NCI-H2196 treated with DMSO at 0.1 percent for 48 hours (cell line): ENCODE measurements at regions not wholly inside any gene's neighbourhood (a gene's known extent, or its start where the extent isn't known, plus 50 kb on each side); places are given as distances from the start of the nearest gene placed in this dataset.
"Not testable (repeated sequence)": the region's sequence is repeated elsewhere in the genome, so short reads cannot be mapped to it uniquely, and the experiment has no call there.

ENCODE experiments used
- DNase-seq: peaks from one replicate; lab custom pipeline; 2025; ENCODE audit not compliant: unreplicated experiment; lab: John Stamatoyannopoulos, UW

- DNase-seq = no peak
Measured at GRCh38 chr18:46179306-46179705, 75.1 kb downstream of the HAUS1 start.

- DNase-seq = no peak
Measured at GRCh38 chr18:46182633-46183358, 78.6 kb downstream of the HAUS1 start.

GRCh38 chr18:46184296-46184695 lies 80.1 kb downstream of the HAUS1 start:
- not testable (repeated sequence) for DNase-seq

GRCh38 chr18:46184727-46185126 lies 80.5 kb downstream of the HAUS1 start:
- DNase-seq = no peak

GRCh38 chr18:46190667-46191066 lies 86.5 kb downstream of the HAUS1 start:
- no peak for DNase-seq

- no peak for DNase-seq
Measured at GRCh38 chr18:46196627-46197243, 92.5 kb downstream of the HAUS1 start.

- peak; percentile 18 for DNase-seq
Measured at GRCh38 chr18:46199515-46200147, 95.4 kb downstream of the HAUS1 start.

- DNase-seq = peak; percentile 5
Measured at GRCh38 chr18:46200178-46201055, 96.2 kb downstream of the HAUS1 start.

GRCh38 chr18:46204143-46204542 lies 100.0 kb downstream of the HAUS1 start:
- no peak for DNase-seq

GRCh38 chr18:46207985-46208384 lies 103.8 kb downstream of the HAUS1 start:
- no peak for DNase-seq

- DNase-seq = no peak
Measured at GRCh38 chr18:46209161-46209560, 105.0 kb downstream of the HAUS1 start.

- DNase-seq = no peak
Measured at GRCh38 chr18:46211816-46212215, 107.6 kb downstream of the HAUS1 start.

- no peak for DNase-seq
Measured at GRCh38 chr18:46212398-46212797, 108.2 kb downstream of the HAUS1 start.

GRCh38 chr18:46213295-46213694 lies 109.1 kb downstream of the HAUS1 start:
- DNase-seq = no peak

GRCh38 chr18:46214435-46214834 lies 110.2 kb downstream of the HAUS1 start:
- no peak for DNase-seq

- DNase-seq = no peak
Measured at GRCh38 chr18:46215902-46216723, 111.9 kb downstream of the HAUS1 start.

GRCh38 chr18:46220116-46220515 lies 115.9 kb downstream of the HAUS1 start:
- no peak for DNase-seq

GRCh38 chr18:46222093-46222492 lies 117.9 kb downstream of the HAUS1 start:
- no peak for DNase-seq

- no peak for DNase-seq
Measured at GRCh38 chr18:46222710-46223360, 118.7 kb downstream of the HAUS1 start.

- DNase-seq = no peak
Measured at GRCh38 chr18:46224181-46224775, 120.1 kb downstream of the HAUS1 start.
